ENCODE measurements at regions not wholly inside any gene's neighbourhood (a gene's known extent, or its start where the extent isn't known, plus 50 kb on each side); places are given as distances from the start of the nearest gene placed in this dataset.

- DNase-seq (ENCODE audit: low read depth) = no peak
Measured at GRCh38 chrX:116226665-116227484, 56.3 kb downstream of the AGTR2 start.

- no peak for DNase-seq (ENCODE audit: low read depth)
Measured at GRCh38 chrX:116230130-116230898, 59.8 kb downstream of the AGTR2 start.

- peak; percentile 90 for DNase-seq (ENCODE audit: low read depth)
Measured at GRCh38 chrX:116232833-116233232, 62.3 kb downstream of the AGTR2 start.

- no peak for DNase-seq (ENCODE audit: low read depth)
Measured at GRCh38 chrX:116236666-116237065, 66.1 kb downstream of the AGTR2 start.

- DNase-seq (ENCODE audit: low read depth) = no peak
Measured at GRCh38 chrX:116238093-116238492, 67.5 kb downstream of the AGTR2 start.

- DNase-seq (ENCODE audit: low read depth) = no peak
Measured at GRCh38 chrX:116238567-116239255, 68.2 kb downstream of the AGTR2 start.

GRCh38 chrX:116239944-116240840 is 69.6 kb downstream of the AGTR2 start:
- DNase-seq (ENCODE audit: low read depth) = no peak

GRCh38 chrX:116241001-116241400 is 70.5 kb downstream of the AGTR2 start:
- no peak for DNase-seq (ENCODE audit: low read depth)

- DNase-seq (ENCODE audit: low read depth) = no peak
Measured at GRCh38 chrX:116243039-116243438, 72.5 kb downstream of the AGTR2 start.

GRCh38 chrX:116246261-116246660 is 75.7 kb downstream of the AGTR2 start:
- DNase-seq (ENCODE audit: low read depth) = peak; percentile 53

GRCh38 chrX:116267511-116268040 is 97.0 kb downstream of the AGTR2 start:
- DNase-seq (ENCODE audit: low read depth) = no peak

- peak; percentile 93 for DNase-seq (ENCODE audit: low read depth)
Measured at GRCh38 chrX:116272322-116272721, 101.8 kb downstream of the AGTR2 start.

GRCh38 chrX:116272861-116273260 is 102.3 kb downstream of the AGTR2 start:
- DNase-seq (ENCODE audit: low read depth) = no peak

GRCh38 chrX:116276261-116276660 is 105.7 kb downstream of the AGTR2 start:
- DNase-seq (ENCODE audit: low read depth) = no peak

- no peak for DNase-seq (ENCODE audit: low read depth)
Measured at GRCh38 chrX:116277351-116278225, 107.0 kb downstream of the AGTR2 start.

GRCh38 chrX:116278826-116279225 is 108.3 kb downstream of the AGTR2 start:
- DNase-seq (ENCODE audit: low read depth) = no peak

GRCh38 chrX:116281106-116281505 is 110.6 kb downstream of the AGTR2 start:
- DNase-seq (ENCODE audit: low read depth) = no peak

GRCh38 chrX:116282751-116283150 is 112.2 kb downstream of the AGTR2 start:
- no peak for DNase-seq (ENCODE audit: low read depth)

- no peak for DNase-seq (ENCODE audit: low read depth)
Measured at GRCh38 chrX:116284400-116284799, 113.9 kb downstream of the AGTR2 start.

- DNase-seq (ENCODE audit: low read depth) = peak; percentile 9
Measured at GRCh38 chrX:116285501-116285900, 115.0 kb downstream of the AGTR2 start.

Measured in amniotic epithelial cell (primary cell).